Lower leg skin (tissue), 3 donors: ENCODE measurements at regions not wholly inside any gene's neighbourhood (a gene's known extent, or its start where the extent isn't known, plus 50 kb on each side); places are given as distances from the start of the nearest gene placed in this dataset.

ENCODE experiments used
- CTCF ChIP-seq, 3 donors: fragments of 450-650 bp; IDR thresholded peaks; one replicate each; pipeline ENCODE4 v1.5.1; 2016; ENCODE audit warnings: antibody characterized with exemption in 3 of 3, mild to moderate bottlenecking in 3 of 3, moderate library complexity in 2 of 3
- POLR2A ChIP-seq, 2 donors: fragments of 450-650 bp; IDR thresholded peaks; one replicate each; pipeline ENCODE4 v1.6.1; 2016 to 2017; ENCODE audit warnings: antibody characterized with exemption in 2 of 2, mild to moderate bottlenecking in 1 of 2, moderate library complexity in 1 of 2

GRCh38 chr4:167811958-167812357 lies 280.4 kb upstream of the ANXA10 start:
- TF ChIP-seq CTCF (IDR thresholded peaks at IDR 0.05), result no peak
- no peak for TF ChIP-seq POLR2A (IDR thresholded peaks at IDR 0.05)
